BLaER1 treated with 17β-estradiol and CSF1 and Interleukin-3, amounts not matched to agents 10 nM and 100 nM (cell line): ENCODE measurements at regions not wholly inside any gene's neighbourhood (a gene's known extent, or its start where the extent isn't known, plus 50 kb on each side); places are given as distances from the start of the nearest gene placed in this dataset.

ENCODE experiments used
- H3K27ac ChIP-seq, 11 experiments: shearing (Covaris generic); formaldehyde crosslinking; 2 replicates each; pipeline ENCODE4 v1.8.1; 2022
- H3K27me3 ChIP-seq, 11 experiments: shearing (Covaris generic); formaldehyde crosslinking; 2 replicates each; pipeline ENCODE4 v1.8.1; 2022
- H3K36me3 ChIP-seq, 11 experiments: shearing (Covaris generic); formaldehyde crosslinking; 2 replicates each; pipeline ENCODE4 v1.8.1; 2022
- H3K4me1 ChIP-seq, 10 experiments: shearing (Covaris generic); formaldehyde crosslinking; 2 replicates each; pipeline ENCODE4 v1.8.1; 2022
- H3K4me2 ChIP-seq, 11 experiments: shearing (Covaris generic); formaldehyde crosslinking; 2 replicates each; pipeline ENCODE4 v1.8.1; 2022
- H3K4me3 ChIP-seq, 10 experiments: shearing (Covaris generic); formaldehyde crosslinking; 2 replicates each; pipeline ENCODE4 v1.8.1; 2022
- H3K9ac ChIP-seq, 11 experiments: shearing (Covaris generic); formaldehyde crosslinking; 2 replicates each; pipeline ENCODE4 v1.8.1; 2022
- H3K9me3 ChIP-seq, 11 experiments: shearing (Covaris generic); formaldehyde crosslinking; replicated peaks in 1 of 11; 2 replicates each; pipeline ENCODE4 v1.8.1; 2022
- H4K20me1 ChIP-seq, 11 experiments: shearing (Covaris generic); formaldehyde crosslinking; 2 replicates each; pipeline ENCODE4 v1.8.1; 2022
- Cebpa-rat ChIP-seq, 11 experiments: shearing (Covaris generic); IDR thresholded peaks; 2 replicates each; pipeline ENCODE4 v1.8.1; 2022

DNA sequence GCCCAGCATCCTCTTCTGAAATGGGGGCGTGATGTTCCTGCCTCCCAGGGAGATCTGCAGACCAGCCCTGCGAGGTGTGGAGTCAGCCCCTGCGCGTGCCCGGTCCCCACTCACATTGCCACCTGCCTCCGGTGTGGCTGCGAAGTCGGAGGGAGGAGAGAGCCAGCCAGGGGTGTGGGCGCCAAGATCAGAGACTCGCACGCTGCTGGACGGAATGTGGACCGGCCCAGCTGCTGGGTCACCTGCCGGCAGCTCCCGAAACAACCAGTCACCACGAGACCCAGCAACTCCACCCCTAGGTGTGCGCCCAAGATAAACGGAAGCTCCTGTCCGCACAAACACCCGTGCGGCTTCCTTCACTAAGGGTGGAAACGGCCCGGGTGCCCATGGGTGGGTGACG lies 51.1 kb upstream of the EGFL7 start:
- Histone ChIP-seq H3K4me1 (peaks cover 38 to 65% (median 56%) of the 10 kb centered on the region in 10 experiments), H3K9ac (no peak overlapping the region), H3K36me3 (no peaks in the 10 kb centered on the region), H3K4me3 (no peak overlapping the region), H3K4me2 (no peak overlapping the region), H3K27ac (no peak overlapping the region), H3K9me3 (no peaks in the 10 kb centered on the region), H4K20me1 (peaks cover 0 to 4% (median 0%) of the 10 kb centered on the region in 11 experiments; a peak in 1 of 22 replicates), H3K27me3 (peaks cover 0 to 5% (median 0%) of the 10 kb centered on the region in 11 experiments; a peak in 2 of 22 replicates)
- no peak for TF ChIP-seq Cebpa-rat (IDR thresholded peaks at IDR 0.05)

DNA sequence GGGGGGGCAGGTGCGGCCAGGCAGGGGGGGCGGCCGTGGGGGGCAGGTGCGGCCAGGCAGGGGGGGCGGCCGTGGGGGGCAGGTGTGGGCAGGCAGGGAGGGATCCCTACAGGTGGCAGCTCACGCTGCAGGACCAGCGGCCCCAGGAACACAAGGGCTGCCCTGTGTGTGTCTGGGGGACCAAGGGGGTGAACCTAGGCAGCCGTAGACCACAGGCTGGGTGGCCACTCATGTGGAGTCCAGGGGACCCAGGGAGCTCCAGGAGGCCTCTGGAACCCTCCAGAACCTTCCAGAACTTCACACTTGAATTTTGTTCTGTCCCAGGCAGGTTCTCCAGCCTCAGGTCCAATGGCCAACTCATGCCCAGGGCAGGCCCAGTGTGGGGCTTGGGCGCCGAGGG lies 51.6 kb upstream of the EGFL7 start:
- H3K4me3 ChIP-seq, result no peak overlapping the region
- H3K4me2 ChIP-seq, result no peak overlapping the region
- H3K36me3 ChIP-seq, result no peaks in the 10 kb centered on the region
- H3K9ac ChIP-seq, result no peak overlapping the region
- H3K27ac ChIP-seq, result no peak overlapping the region
- TF ChIP-seq Cebpa-rat (IDR thresholded peaks at IDR 0.05), result no peak
- peaks cover 0 to 9% (median 0%) of the 10 kb centered on the region in 11 experiments; a peak in 1 of 22 replicates for H4K20me1 ChIP-seq
- peaks cover 38 to 65% (median 56%) of the 10 kb centered on the region in 10 experiments for H3K4me1 ChIP-seq
- H3K9me3 ChIP-seq, result no peaks in the 10 kb centered on the region
- peaks cover 0 to 5% (median 0%) of the 10 kb centered on the region in 11 experiments; a peak in 2 of 22 replicates for H3K27me3 ChIP-seq

DNA sequence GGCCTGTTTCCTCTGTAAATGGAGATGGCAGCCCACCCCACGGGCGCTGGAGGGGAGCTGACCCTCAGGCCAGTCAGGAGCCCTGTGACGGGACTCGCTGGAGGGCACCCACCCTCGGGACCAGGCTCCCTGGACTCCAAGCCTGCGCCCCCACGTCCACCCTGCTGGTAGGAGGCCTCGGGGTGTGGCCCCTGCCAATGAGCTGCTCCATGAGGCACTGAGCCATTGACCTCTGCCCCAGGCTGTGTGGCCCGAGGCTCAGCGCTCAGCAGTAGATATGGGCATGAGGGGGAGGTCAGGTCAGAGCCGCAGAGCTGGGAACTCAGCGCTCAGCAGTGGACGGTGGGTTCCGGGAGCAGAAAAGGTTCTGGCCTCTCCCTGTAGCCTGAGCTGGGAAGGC lies 52.3 kb upstream of the EGFL7 start:
- peaks cover 0 to 5% (median 0%) of the 10 kb centered on the region in 11 experiments; a peak in 2 of 22 replicates for H3K27me3 ChIP-seq
- H3K9ac ChIP-seq, result no peak overlapping the region
- TF ChIP-seq Cebpa-rat (IDR thresholded peaks at IDR 0.05), result no peak
- H3K36me3 ChIP-seq, result no peaks in the 10 kb centered on the region
- peaks cover 31 to 64% (median 53%) of the 10 kb centered on the region in 10 experiments for H3K4me1 ChIP-seq
- H4K20me1 ChIP-seq, result peaks cover 0 to 10% (median 0%) of the 10 kb centered on the region in 11 experiments; a peak in 1 of 22 replicates
- H3K4me2 ChIP-seq, result peak overlapping the region in 6 of 11 experiments; percentile 30 to 70 (median 40); a peak in 8 of 22 replicates
- no peak overlapping the region for H3K4me3 ChIP-seq
- H3K9me3 ChIP-seq, result no peaks in the 10 kb centered on the region
- no peak overlapping the region for H3K27ac ChIP-seq

DNA sequence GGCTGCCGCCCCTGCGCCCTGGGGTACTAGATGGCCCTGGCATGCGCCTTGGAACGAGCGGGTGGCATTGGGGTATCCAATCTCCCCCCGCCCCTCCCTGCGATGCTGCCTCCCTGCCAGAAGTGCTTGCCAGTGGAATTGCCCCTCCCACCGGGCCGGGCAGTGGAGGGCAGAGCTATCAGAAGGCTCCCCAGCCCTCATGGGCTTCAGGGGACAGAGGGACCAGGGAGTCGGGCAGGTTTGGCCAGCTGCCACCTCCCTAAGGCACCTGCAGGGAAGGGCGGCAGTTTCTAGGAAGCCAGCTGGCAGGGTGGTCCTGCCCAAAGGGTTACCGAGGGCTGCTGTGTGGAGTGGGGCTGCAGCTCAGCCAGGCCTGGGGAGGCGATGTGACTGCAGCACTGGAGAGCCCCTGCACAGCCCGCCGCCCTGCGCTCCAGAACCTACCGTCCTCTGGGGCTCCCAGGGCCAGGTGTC lies 52.8 kb upstream of the EGFL7 start:
- Histone ChIP-seq H3K36me3 (no peaks in the 10 kb centered on the region), H3K9me3 (no peaks in the 10 kb centered on the region), H3K27ac (no peak overlapping the region), H3K4me2 (peak overlapping the region in 9 of 11 experiments; percentile 52 to 81 (median 70); a peak in 15 of 22 replicates), H3K4me3 (no peak overlapping the region), H3K4me1 (peaks cover 29 to 64% (median 53%) of the 10 kb centered on the region in 10 experiments), H3K9ac (peak overlapping the region in 2 of 11 experiments; percentile 5 to 18; a peak in 1 of 22 replicates), H3K27me3 (peaks cover 0 to 5% (median 0%) of the 10 kb centered on the region in 11 experiments; a peak in 2 of 22 replicates), H4K20me1 (peaks cover 0 to 10% (median 0%) of the 10 kb centered on the region in 11 experiments; a peak in 1 of 22 replicates)
- no peak for TF ChIP-seq Cebpa-rat (IDR thresholded peaks at IDR 0.05)

DNA sequence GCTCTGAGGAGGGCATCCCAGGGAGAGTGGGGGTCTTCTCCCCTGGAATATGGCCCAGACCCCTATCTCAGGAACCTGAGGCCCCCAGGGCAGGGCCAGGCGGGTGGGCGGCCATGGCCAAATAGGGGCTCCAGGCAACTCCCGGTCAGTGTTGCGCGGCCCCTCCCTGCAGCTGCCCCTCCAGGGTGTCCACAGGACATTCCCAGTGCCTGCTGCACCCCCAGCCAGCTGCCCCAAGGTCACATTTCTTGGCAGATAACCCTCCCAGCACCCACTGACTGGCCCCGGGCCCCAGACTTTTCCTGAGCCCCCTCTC lies 53.6 kb upstream of the EGFL7 start:
- Histone ChIP-seq H3K9ac (peak overlapping the region in 5 of 11 experiments; percentile 0 to 41 (median 18); a peak in 4 of 22 replicates), H3K27me3 (peaks cover 0 to 5% (median 0%) of the 10 kb centered on the region in 11 experiments; a peak in 2 of 22 replicates), H3K4me1 (peaks cover 30 to 67% (median 58%) of the 10 kb centered on the region in 10 experiments), H3K36me3 (no peaks in the 10 kb centered on the region), H3K4me3 (no peak overlapping the region), H3K27ac (0 out of 22 replicates have a peak overlapping the region, but pooled peaks of 1 of the 11 experiments have one; percentile 2), H4K20me1 (peaks cover 0 to 10% (median 0%) of the 10 kb centered on the region in 11 experiments; a peak in 1 of 22 replicates), H3K9me3 (no peaks in the 10 kb centered on the region), H3K4me2 (peak overlapping the region in 10 of 11 experiments; percentile 8 to 81 (median 66); a peak in 20 of 22 replicates)
- no peak for TF ChIP-seq Cebpa-rat (IDR thresholded peaks at IDR 0.05)

DNA sequence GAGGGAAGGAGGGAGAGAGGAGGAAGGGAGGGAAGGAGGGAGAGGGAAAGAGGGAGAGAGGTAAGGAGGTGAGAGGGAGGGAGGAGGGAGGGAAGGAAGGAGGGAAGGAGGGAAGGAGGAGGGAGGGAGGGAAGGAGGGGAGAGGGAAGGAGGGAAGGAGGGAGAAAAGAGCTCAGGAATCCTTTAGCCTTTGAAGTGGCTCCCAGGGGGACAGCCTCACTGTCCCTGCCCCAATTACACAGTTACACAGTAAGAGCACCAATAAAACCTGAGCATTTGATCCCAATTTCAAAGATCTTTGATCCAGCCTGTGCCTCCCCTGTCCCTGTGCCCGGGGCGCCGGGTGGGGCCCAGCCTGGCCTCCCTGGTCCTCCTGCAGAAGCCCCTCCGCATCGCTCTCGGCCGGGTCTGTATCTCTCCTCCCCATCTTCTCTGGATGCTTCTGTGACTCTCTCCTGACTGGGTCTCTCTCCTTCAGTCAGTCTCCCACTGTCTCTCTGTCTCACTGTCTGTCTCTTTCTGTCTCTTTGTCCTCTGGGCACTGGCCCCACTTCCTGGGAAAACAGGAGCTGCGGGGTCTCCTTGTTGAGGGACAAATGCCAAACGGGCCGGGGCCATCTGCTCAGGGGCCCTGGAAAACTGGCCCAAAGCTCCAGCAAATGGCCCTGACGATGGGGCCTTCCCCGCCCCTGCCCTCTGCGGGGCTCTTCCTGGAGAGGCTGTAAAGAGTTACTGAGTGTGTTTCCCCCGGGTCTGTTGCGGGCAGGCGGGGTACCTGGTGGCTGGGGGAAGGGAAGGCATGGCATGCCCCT lies 54.2 kb upstream of the EGFL7 start:
- H3K9ac ChIP-seq, result peak overlapping the region in 4 of 11 experiments; percentile 0 to 41 (median 20); a peak in 4 of 22 replicates
- H4K20me1 ChIP-seq, result peaks cover 0 to 10% (median 0%) of the 10 kb centered on the region in 11 experiments; a peak in 1 of 22 replicates
- H3K4me1 ChIP-seq, result peaks cover 36 to 67% (median 62%) of the 10 kb centered on the region in 10 experiments
- H3K27me3 ChIP-seq, result peaks cover 0 to 5% (median 0%) of the 10 kb centered on the region in 11 experiments; a peak in 2 of 22 replicates
- no peaks in the 10 kb centered on the region for H3K36me3 ChIP-seq
- H3K27ac ChIP-seq, result 0 out of 22 replicates have a peak overlapping the region, but pooled peaks of 1 of the 11 experiments have one; percentile 2
- TF ChIP-seq Cebpa-rat (IDR thresholded peaks at IDR 0.05), result no peak
- H3K4me3 ChIP-seq, result no peak overlapping the region
- H3K4me2 ChIP-seq, result peak overlapping the region in 10 of 11 experiments; percentile 8 to 81 (median 66); a peak in 20 of 22 replicates
- H3K9me3 ChIP-seq, result no peaks in the 10 kb centered on the region

DNA sequence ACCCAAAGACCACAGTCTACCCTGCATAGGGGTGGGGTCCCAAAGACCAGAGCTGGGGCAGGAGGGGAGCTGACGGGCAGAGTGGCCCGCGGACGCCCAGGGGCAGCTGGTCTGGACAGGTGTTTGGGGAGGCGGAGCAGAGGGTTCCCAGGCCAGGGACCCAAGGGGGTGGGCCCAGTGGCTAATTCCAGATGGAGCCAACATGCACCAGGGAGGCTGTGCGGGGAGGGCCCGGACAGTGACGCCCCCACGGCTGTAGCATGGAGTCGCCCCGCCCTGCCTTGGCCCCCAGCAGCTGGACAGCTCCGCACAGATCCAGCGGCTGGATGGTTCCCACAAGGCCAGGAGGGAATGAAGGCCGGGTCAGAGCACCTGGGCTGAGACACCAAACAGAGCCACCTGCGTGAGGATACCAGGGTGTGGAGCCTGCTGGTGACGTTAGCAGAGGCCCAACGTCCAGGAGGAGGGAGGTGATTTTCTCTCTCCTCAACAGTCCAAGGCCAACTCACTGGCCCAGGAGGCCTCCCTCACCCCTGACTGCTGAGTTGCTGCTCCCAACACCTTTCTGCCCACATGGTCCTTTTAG lies 55.3 kb upstream of the EGFL7 start:
- Histone ChIP-seq H3K4me2 (peak overlapping the region in 10 of 11 experiments; percentile 26 to 69 (median 46); a peak in 17 of 22 replicates), H3K9ac (0 out of 22 replicates have a peak overlapping the region, but pooled peaks of 2 of the 11 experiments have one; percentile 6 to 42), H3K27me3 (peaks cover 0 to 8% (median 0%) of the 10 kb centered on the region in 11 experiments; a peak in 2 of 22 replicates), H3K4me1 (peaks cover 47 to 78% (median 73%) of the 10 kb centered on the region in 10 experiments), H3K36me3 (no peaks in the 10 kb centered on the region), H3K27ac (no peak overlapping the region), H3K4me3 (no peak overlapping the region), H4K20me1 (peaks cover 0 to 15% (median 0%) of the 10 kb centered on the region in 11 experiments; a peak in 3 of 22 replicates), H3K9me3 (no peaks in the 10 kb centered on the region)
- no peak for TF ChIP-seq Cebpa-rat (IDR thresholded peaks at IDR 0.05)

DNA sequence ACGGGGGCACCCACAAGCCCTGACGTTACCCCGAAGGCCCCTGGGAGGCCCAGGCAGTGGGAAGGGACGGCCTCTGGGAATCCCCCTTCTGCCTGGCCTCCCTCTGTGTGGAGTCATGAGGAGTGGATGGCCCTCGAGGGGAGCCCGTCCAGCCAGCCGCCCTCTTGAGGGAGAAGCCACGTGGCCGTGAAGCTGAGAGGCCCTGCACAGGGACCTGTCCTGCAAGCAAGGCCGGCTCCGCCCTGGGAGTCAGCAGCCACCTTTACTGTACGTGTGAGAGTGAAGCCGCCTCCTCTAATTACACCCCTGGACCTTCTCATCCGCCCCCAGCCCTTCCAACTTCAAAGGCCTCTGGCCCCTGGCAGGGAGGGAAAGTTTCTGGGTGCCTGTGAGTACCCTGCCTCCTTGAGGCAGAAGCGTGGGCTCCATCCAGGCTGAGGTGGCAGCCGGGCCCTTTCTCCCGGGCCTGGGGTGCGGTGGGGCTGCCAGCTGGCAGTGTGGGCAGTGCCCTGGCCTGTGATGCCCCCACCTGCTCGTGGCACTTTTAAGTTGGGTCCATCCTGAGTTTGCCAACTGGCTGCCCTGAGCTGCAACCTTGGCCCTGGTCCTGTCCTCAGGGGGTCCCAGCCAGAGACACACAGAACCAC lies 55.9 kb upstream of the EGFL7 start:
- Histone ChIP-seq H3K4me2 (peak overlapping the region; percentile 26 to 69 (median 46); a peak in 17 of 22 replicates), H3K9me3 (no peaks in the 10 kb centered on the region), H3K27me3 (peaks cover 0 to 14% (median 0%) of the 10 kb centered on the region in 11 experiments; a peak in 6 of 22 replicates), H3K4me3 (no peak overlapping the region), H4K20me1 (peaks cover 0 to 15% (median 0%) of the 10 kb centered on the region in 11 experiments; a peak in 3 of 22 replicates), H3K9ac (peak overlapping the region in 9 of 11 experiments; percentile 6 to 53 (median 31); a peak in 9 of 22 replicates), H3K36me3 (no peaks in the 10 kb centered on the region), H3K27ac (peak overlapping the region in 1 of 11 experiments; percentile 25; a peak in 1 of 22 replicates), H3K4me1 (peaks cover 53 to 84% (median 79%) of the 10 kb centered on the region in 10 experiments)
- TF ChIP-seq Cebpa-rat (IDR thresholded peaks at IDR 0.05), result no peak
